ENCODE measurements at regions not wholly inside any gene's neighbourhood (a gene's known extent, or its start where the extent isn't known, plus 50 kb on each side); places are given as distances from the start of the nearest gene placed in this dataset.

DNA sequence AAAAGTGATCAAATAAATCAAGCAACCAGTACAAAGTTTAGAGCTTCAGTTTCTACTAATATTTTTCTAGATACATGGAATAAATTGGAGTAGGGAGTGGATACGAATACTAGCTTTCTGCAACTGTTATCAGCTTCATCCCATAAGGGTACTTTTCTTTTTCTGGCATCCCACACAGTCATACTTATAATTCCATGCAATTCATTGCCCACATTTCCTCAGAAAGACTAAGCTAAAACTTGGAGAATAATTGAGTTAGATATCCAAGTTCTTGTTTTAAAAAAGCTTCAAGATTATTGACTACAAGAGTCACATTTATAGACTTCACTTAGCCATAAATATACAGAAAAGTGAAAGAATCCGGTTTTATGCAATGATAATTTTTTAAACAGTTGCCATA, 186.9 kb downstream of the OLFM4 start:
- Histone ChIP-seq H3K4me3 (no peak overlapping the region), H3K27ac (no peak overlapping the region), H3K27me3 (no peaks in the 10 kb centered on the region), H3K4me1 (no peaks in the 10 kb centered on the region), H3K9me3 (no peaks in the 10 kb centered on the region), H3K36me3 (no peaks in the 10 kb centered on the region)
- no peak for DNase-seq
- WGBS, 2 donors: 71 to 80% methylated on average over 2 of the region's 2 CpGs
- ATAC-seq (ENCODE audit: low FRiP score in 2 of 2): no peak
- TF ChIP-seq POLR2A (IDR thresholded peaks at IDR 0.05) (no peak), EP300 (IDR thresholded peaks at IDR 0.05) (no peak), POLR2AphosphoS5 (IDR thresholded peaks at IDR 0.05) (no peak)
- TF ChIP-seq, protein P1, sequence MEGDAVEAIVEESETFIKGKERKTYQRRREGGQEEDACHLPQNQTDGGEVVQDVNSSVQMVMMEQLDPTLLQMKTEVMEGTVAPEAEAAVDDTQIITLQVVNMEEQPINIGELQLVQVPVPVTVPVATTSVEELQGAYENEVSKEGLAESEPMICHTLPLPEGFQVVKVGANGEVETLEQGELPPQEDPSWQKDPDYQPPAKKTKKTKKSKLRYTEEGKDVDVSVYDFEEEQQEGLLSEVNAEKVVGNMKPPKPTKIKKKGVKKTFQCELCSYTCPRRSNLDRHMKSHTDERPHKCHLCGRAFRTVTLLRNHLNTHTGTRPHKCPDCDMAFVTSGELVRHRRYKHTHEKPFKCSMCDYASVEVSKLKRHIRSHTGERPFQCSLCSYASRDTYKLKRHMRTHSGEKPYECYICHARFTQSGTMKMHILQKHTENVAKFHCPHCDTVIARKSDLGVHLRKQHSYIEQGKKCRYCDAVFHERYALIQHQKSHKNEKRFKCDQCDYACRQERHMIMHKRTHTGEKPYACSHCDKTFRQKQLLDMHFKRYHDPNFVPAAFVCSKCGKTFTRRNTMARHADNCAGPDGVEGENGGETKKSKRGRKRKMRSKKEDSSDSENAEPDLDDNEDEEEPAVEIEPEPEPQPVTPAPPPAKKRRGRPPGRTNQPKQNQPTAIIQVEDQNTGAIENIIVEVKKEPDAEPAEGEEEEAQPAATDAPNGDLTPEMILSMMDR (IDR thresholded peaks at IDR 0.05): no peak

DNA sequence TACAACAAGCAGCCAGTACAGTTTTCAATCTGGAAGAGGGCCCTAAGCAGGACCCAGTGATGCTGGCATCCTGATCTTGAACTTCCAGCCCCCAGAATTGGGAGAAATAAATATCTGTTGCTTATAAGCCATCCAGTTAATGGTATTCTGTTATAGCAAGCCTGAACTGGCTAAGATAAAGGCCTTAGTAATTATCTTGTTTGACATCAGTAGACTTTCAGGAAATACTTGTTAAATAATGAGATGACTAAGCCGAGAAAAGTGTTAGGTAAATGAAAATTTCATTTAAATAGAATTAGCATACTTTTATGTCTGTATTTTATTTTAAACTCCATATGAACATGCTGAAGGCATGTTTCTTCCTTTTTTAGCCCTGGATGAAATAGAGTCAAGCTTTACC, 188.2 kb downstream of the OLFM4 start:
- Histone ChIP-seq H3K27me3 (no peaks in the 10 kb centered on the region), H3K4me3 (no peak overlapping the region), H3K4me1 (no peaks in the 10 kb centered on the region), H3K36me3 (no peaks in the 10 kb centered on the region), H3K27ac (no peak overlapping the region), H3K9me3 (no peaks in the 10 kb centered on the region)
- 41 to 49% methylated on average over 1 of the region's 1 CpG for WGBS, 2 donors
- ATAC-seq (ENCODE audit: low FRiP score in 2 of 2) (no peak), DNase-seq (no peak)
- TF ChIP-seq POLR2A (IDR thresholded peaks at IDR 0.05): no peak
- no peak for TF ChIP-seq EP300 (IDR thresholded peaks at IDR 0.05)

DNA sequence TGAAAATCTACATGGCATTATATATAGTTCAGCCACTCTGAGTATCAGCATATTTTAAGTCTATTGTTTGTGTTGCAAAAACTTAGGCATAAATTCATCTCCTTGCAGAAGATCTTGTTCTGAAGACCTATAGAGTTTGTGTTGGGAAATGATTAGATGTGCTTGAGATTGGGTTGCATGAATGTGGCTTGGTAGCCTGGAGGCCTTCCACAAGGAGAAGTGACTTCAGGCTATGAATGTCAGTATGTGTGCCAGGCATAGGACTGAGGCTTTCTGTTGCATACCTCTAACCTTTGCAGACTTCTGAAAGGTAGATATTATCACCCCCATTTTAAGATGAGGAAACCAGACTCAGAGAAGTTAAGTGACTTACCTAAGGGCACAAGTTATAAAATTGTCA, 188.6 kb downstream of the OLFM4 start:
- ATAC-seq (ENCODE audit: low FRiP score in 2 of 2) (no peak), DNase-seq (no peak)
- no peaks in the 10 kb centered on the region for H3K4me1 ChIP-seq
- no peak overlapping the region for H3K27ac ChIP-seq
- H3K27me3 ChIP-seq: no peaks in the 10 kb centered on the region
- no peaks in the 10 kb centered on the region for H3K9me3 ChIP-seq
- H3K36me3 ChIP-seq: no peaks in the 10 kb centered on the region
- no peak for TF ChIP-seq POLR2A (IDR thresholded peaks at IDR 0.05)
- no peak overlapping the region for H3K4me3 ChIP-seq

DNA sequence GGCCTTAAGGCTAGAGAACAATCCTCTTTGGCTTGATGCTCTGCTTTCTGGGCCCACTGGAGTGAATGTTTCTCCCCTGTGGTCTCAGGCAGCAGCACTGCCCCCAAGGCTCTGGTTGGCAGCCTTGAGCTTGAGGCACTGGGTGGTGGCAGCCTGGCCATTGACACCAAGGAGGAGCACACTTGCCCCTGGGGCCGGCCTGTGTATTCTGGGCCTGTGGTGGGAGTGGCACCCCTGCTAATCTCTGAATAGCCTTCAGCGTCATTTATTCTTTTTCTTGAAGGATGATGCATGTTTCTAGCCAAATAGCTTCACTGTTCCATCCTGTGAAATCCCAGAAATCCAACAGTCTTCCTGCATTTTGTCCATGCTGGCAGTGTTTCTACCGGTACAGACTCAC, 191.4 kb downstream of the OLFM4 start:
- TF ChIP-seq POLR2AphosphoS5 (IDR thresholded peaks at IDR 0.05) (no peak), EP300 (IDR thresholded peaks at IDR 0.05) (no peak), POLR2A (IDR thresholded peaks at IDR 0.05) (no peak)
- TF ChIP-seq, protein P1 (IDR thresholded peaks at IDR 0.05): no peak
- no peak overlapping the region for H3K27ac ChIP-seq

DNA sequence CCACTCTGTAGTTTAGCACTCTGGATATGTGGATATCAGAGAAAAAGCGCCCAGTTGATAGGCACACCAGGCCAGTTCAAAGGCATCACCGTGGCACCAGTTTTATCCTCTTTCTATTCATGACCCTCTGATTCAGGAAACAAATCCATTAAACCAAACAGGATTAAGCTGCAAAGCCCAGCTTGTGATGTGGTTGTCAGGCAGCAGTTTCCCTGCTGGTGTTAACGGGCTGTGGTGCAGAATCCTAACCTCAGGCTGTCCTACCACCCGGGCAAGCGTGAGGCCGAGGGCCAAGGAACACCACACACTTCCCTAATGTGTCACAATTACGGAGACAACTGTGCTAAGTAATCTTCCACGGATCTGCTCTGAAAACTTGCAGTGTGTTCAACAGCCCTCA, 209.1 kb downstream of the OLFM4 start:
- WGBS, 2 donors: 37 to 55% methylated on average over 8 of the region's 8 CpGs
- TF ChIP-seq, protein P1 (IDR thresholded peaks at IDR 0.05): no peak
- TF ChIP-seq POLR2AphosphoS5 (IDR thresholded peaks at IDR 0.05): no peak
- TF ChIP-seq POLR2A (IDR thresholded peaks at IDR 0.05): no peak
- no peak for TF ChIP-seq EP300 (IDR thresholded peaks at IDR 0.05)
- Histone ChIP-seq H3K27ac (no peak overlapping the region), H3K9me3 (no peaks in the 10 kb centered on the region), H3K36me3 (no peaks in the 10 kb centered on the region), H3K27me3 (no peaks in the 10 kb centered on the region), H3K4me1 (no peaks in the 10 kb centered on the region), H3K4me3 (no peak overlapping the region)
- ATAC-seq (ENCODE audit: low FRiP score in 2 of 2) (no peak), DNase-seq (no peak)

More for the DNA sequence above, 191.4 kb downstream of the OLFM4 start:
- Histone ChIP-seq H3K27me3 (no peaks in the 10 kb centered on the region), H3K9me3 (peaks cover 0 to 5% (median 2%) of the 10 kb centered on the region in 4 donors), H3K4me3 (no peak overlapping the region), H3K36me3 (no peaks in the 10 kb centered on the region), H3K4me1 (no peaks in the 10 kb centered on the region)
- DNase-seq (peak in 1 of 2 donors; percentile 2), ATAC-seq (ENCODE audit: low FRiP score in 2 of 2) (no peak)
- 79 to 84% methylated on average over 2 to 3 of the region's 3 CpGs for WGBS, 2 donors

DNA sequence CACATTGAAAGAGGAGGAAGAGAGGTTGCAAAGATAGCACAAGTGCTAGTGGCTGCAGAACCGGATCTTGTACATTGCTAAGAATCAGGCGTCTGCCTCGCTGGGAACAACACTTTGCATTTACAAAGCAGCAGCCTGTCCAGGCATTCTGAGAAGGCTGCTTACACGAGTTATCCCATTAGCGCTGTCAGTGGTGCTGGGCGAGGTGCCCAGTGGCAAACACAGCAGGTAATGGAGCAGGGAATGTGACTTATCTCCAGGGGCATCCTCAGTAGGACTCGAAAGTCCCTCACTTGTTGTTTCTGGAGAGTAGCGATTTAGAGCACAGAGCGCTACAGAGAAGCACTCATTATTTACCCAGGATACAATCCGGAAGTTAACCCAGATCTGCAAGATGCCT, 209.6 kb downstream of the OLFM4 start:
- H3K4me3 ChIP-seq: no peak overlapping the region
- DNase-seq: no peak
- WGBS, 2 donors: 40 to 42% methylated on average over 10 of the region's 10 CpGs

More for the DNA sequence above, 209.6 kb downstream of the OLFM4 start:
- Histone ChIP-seq H3K27me3 (no peaks in the 10 kb centered on the region), H3K36me3 (no peaks in the 10 kb centered on the region), H3K9me3 (no peaks in the 10 kb centered on the region), H3K27ac (no peak overlapping the region), H3K4me1 (no peaks in the 10 kb centered on the region)
- ATAC-seq (ENCODE audit: low FRiP score in 2 of 2): no peak
- no peak for TF ChIP-seq POLR2AphosphoS5 (IDR thresholded peaks at IDR 0.05)
- TF ChIP-seq, protein P1 (IDR thresholded peaks at IDR 0.05): no peak
- no peak for TF ChIP-seq EP300 (IDR thresholded peaks at IDR 0.05)
- no peak for TF ChIP-seq POLR2A (IDR thresholded peaks at IDR 0.05)

Measured in upper lobe of left lung (tissue), 6 donors.